KMS-11 (cell line): ENCODE measurements at regions not wholly inside any gene's neighbourhood (a gene's known extent, or its start where the extent isn't known, plus 50 kb on each side); places are given as distances from the start of the nearest gene placed in this dataset.

Experiments used
- H2AFZ ChIP-seq: fragments of 200-600 bp; sonication (generic); 2 replicates; pipeline ENCODE4 v1.6.1; 2016; ENCODE audit warnings: antibody characterized with exemption, mixed run types, low read depth
- H3K27ac ChIP-seq: fragments of 200-600 bp; sonication (generic); 2 replicates; pipeline ENCODE4 v1.6.1; 2016; ENCODE audit warnings: mild to moderate bottlenecking, mixed run types
- H3K27me3 ChIP-seq: fragments of 200-600 bp; sonication (generic); 2 replicates; pipeline ENCODE4 v1.6.1; 2017; ENCODE audit warnings: mild to moderate bottlenecking, low read depth, mixed run types, moderate library complexity; ENCODE audit not compliant: insufficient read depth
- H3K36me3 ChIP-seq: fragments of 200-600 bp; sonication (generic); 2 replicates; pipeline ENCODE4 v1.6.1; 2017; ENCODE audit warnings: mild to moderate bottlenecking, mixed run types; ENCODE audit not compliant: insufficient read depth
- H3K4me1 ChIP-seq: fragments of 200-600 bp; sonication (generic); 2 replicates; pipeline ENCODE4 v1.6.1; 2016; ENCODE audit warnings: mild to moderate bottlenecking, low read depth, mixed run types; ENCODE audit not compliant: poor library complexity, severe bottlenecking
- H3K4me2 ChIP-seq: fragments of 200-600 bp; sonication (generic); 2 replicates; pipeline ENCODE4 v1.7.0; 2016; ENCODE audit warnings: mild to moderate bottlenecking, mixed run types
- H3K4me3 ChIP-seq: fragments of 200-600 bp; sonication (generic); IDR thresholded peaks from 2 replicates; pipeline ENCODE4 v1.6.1; 2017; ENCODE audit warnings: low read depth, low read length, mixed read lengths; ENCODE audit not compliant: insufficient read depth
- H3K79me2 ChIP-seq: fragments of 200-600 bp; sonication (generic); 2 replicates; pipeline ENCODE4 v1.6.1; 2016; ENCODE audit warnings: low read depth, mixed run types; ENCODE audit not compliant: insufficient read depth
- H3K9ac ChIP-seq: fragments of 200-600 bp; sonication (generic); 2 replicates; pipeline ENCODE4 v1.6.1; 2016; ENCODE audit warnings: mild to moderate bottlenecking, mixed run types
- H4K20me1 ChIP-seq: fragments of 200-600 bp; sonication (generic); 2 replicates; pipeline ENCODE4 v1.6.1; 2016; ENCODE audit warnings: mild to moderate bottlenecking, mixed run types; ENCODE audit not compliant: insufficient read depth
- CTCF ChIP-seq: fragments of 200-600 bp; sonication (generic); conservative IDR thresholded peaks from 2 replicates; pipeline ENCODE4 v1.6.1; 2017; ENCODE audit warnings: low read depth, mild to moderate bottlenecking, antibody characterized with exemption, low read length, moderate library complexity, mixed read lengths

GRCh38 chr5:173493040-173493439 lies 123.4 kb downstream of the BOD1 start:
- Histone ChIP-seq H3K36me3 (no peaks in the 10 kb centered on the region), H3K4me2 (no peak overlapping the region), H4K20me1 (no peaks in the 10 kb centered on the region), H3K4me3 (no peak overlapping the region), H2AFZ (no peak overlapping the region), H3K27me3 (no peaks in the 10 kb centered on the region), H3K79me2 (no peaks in the 10 kb centered on the region), H3K4me1 (no peaks in the 10 kb centered on the region), H3K27ac (no peak overlapping the region), H3K9ac (no peak overlapping the region)
- no peak for TF ChIP-seq CTCF

GRCh38 chr5:173490681-173491080 lies 125.8 kb downstream of the BOD1 start:
- H2AFZ ChIP-seq: no peak overlapping the region
- no peak overlapping the region for H3K9ac ChIP-seq
- no peaks in the 10 kb centered on the region for H3K27me3 ChIP-seq
- H3K79me2 ChIP-seq: no peaks in the 10 kb centered on the region
- H3K27ac ChIP-seq: no peak overlapping the region
- no peak overlapping the region for H3K4me2 ChIP-seq
- no peaks in the 10 kb centered on the region for H4K20me1 ChIP-seq
- no peaks in the 10 kb centered on the region for H3K36me3 ChIP-seq
- no peak overlapping the region for H3K4me3 ChIP-seq
- H3K4me1 ChIP-seq: no peaks in the 10 kb centered on the region
- TF ChIP-seq CTCF: no peak

- Histone ChIP-seq H3K36me3 (no peaks in the 10 kb centered on the region), H3K9ac (no peak overlapping the region), H2AFZ (no peak overlapping the region), H3K27ac (no peak overlapping the region), H3K79me2 (no peaks in the 10 kb centered on the region), H4K20me1 (no peaks in the 10 kb centered on the region), H3K4me2 (no peak overlapping the region), H3K4me1 (no peaks in the 10 kb centered on the region), H3K27me3 (no peaks in the 10 kb centered on the region), H3K4me3 (no peak overlapping the region)
- no peak for TF ChIP-seq CTCF
These were observed 128.3 kb downstream of the BOD1 start for GRCh38 chr5:173488144-173488543.

GRCh38 chr5:173487300-173487699 lies 129.2 kb downstream of the BOD1 start:
- Histone ChIP-seq H3K9ac (no peak overlapping the region), H4K20me1 (no peaks in the 10 kb centered on the region), H3K79me2 (no peaks in the 10 kb centered on the region), H3K36me3 (no peaks in the 10 kb centered on the region), H3K4me2 (no peak overlapping the region), H3K27ac (no peak overlapping the region), H2AFZ (no peak overlapping the region), H3K4me1 (no peaks in the 10 kb centered on the region), H3K4me3 (no peak overlapping the region), H3K27me3 (no peaks in the 10 kb centered on the region)
- TF ChIP-seq CTCF: no peak
